Suprapubic skin (tissue), 4 donors: ENCODE measurements at regions not wholly inside any gene's neighbourhood (a gene's known extent, or its start where the extent isn't known, plus 50 kb on each side); places are given as distances from the start of the nearest gene placed in this dataset.

Experiments used
- CTCF ChIP-seq, 2 donors: fragments of 200-600 bp in 1 of 2; fragments of 450-650 bp in 1 of 2; sonication (generic) in 1 of 2; IDR thresholded peaks; one replicate each; pipeline ENCODE4 v1.5.1; 2016 to 2019; ENCODE audit warnings: antibody characterized with exemption in 2 of 2, mild to moderate bottlenecking in 1 of 2, moderate library complexity in 1 of 2
- EP300 ChIP-seq: sonication (generic); formaldehyde crosslinking; IDR thresholded peaks from one replicate; pipeline ENCODE4 v1.6.1; 2017; ENCODE audit warnings: antibody characterized with exemption
- POLR2A ChIP-seq, 2 donors: fragments of 450-650 bp; IDR thresholded peaks; one replicate each; pipeline ENCODE4 v1.6.1; 2017; ENCODE audit warnings: antibody characterized with exemption in 2 of 2, mild to moderate bottlenecking in 2 of 2, moderate library complexity in 2 of 2
- POLR2AphosphoS5 ChIP-seq, 3 donors: sonication (generic); formaldehyde crosslinking; IDR thresholded peaks; one replicate each; pipeline ENCODE4 v1.6.1; 2017; ENCODE audit warnings: antibody characterized with exemption in 3 of 3

DNA sequence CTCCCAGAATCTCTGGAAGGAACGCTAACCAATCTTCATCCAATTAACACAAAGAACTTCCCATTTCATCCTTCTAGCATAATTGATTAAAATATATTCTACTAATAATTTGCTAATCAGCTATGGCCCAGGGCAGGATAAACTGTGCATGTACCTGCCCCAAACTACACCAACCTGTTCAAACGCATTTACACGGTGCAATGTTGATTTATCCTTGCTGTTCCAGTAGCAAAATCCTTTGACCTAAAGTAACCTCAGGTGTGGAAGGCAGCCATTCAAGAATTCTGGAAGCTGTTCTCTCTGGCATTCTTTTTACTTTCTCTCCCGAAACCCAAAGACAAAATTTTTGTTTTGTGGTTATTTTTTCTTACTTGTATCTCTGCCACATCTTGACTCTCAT, 309.4 kb downstream of the ZNF674 start:
- no peak for TF ChIP-seq CTCF (IDR thresholded peaks at IDR 0.05)
- TF ChIP-seq POLR2A (IDR thresholded peaks at IDR 0.05) = no peak
- no peak for TF ChIP-seq EP300
- TF ChIP-seq POLR2AphosphoS5 (IDR thresholded peaks at IDR 0.05) = no peak
